ENCODE measurements at regions not wholly inside any gene's neighbourhood (a gene's known extent, or its start where the extent isn't known, plus 50 kb on each side); places are given as distances from the start of the nearest gene placed in this dataset.

DNA sequence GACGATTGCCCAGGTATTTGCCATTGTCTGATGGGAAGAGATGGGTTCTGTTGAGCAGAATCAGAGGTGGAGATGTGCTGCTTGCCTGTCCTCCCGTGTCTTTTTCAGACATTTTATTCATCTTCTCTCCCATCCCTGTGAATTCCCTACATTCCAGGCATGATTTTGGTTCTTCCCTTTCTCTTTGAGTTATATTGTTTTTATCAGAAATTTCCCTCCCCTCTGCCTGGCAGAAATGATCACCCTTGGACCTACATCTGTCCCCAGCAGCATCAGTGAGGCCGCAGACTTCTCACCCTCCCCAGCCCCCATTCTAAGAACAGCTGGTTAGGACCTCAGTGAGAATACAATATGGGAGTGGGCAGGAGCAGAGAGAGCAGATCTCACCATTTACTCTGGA, 640.2 kb downstream of the CCDC171 start:
- ChIA-PET POLR2A (no interaction called here), CTCF (ENCODE audit: low intra/inter-chr PET ratio) (no interaction called here)
- H3K36me3 ChIP-seq (ENCODE audit: control insufficient read depth, insufficient read depth, low read length): no peaks in the 10 kb centered on the region
- no peak overlapping the region for H3K4me3 ChIP-seq
- in situ Hi-C loops (cut with MboI): no loop called here
- H3K4me2 ChIP-seq (ENCODE audit: insufficient read depth, low read length): no peak overlapping the region
- no peaks in the 10 kb centered on the region for H3K4me1 ChIP-seq (replicated peaks in 1 of 2; ENCODE audit: control insufficient read depth in 2 of 2, insufficient read depth in 2 of 2, low read length in 2 of 2)
- no peak overlapping the region for H2AFZ ChIP-seq (ENCODE audit: low read depth, low read length)
- BruUV-seq (replicated peaks): no TSS peak
- no peak for DNase-seq (ENCODE audit: extremely low read depth in 1 of 4, low spot score in 3 of 4)
- no peaks in the 10 kb centered on the region for H4K20me1 ChIP-seq (replicated peaks; ENCODE audit: control insufficient read depth, insufficient read depth, low read length)
- no peak for FAIRE-seq
- 0% methylated on average over 3 of the region's 3 CpGs for WGBS (ENCODE audit: insufficient coverage, low coverage, missing lambda C conversion rate)
- TF ChIP-seq ETV6 (IDR thresholded peaks at IDR 0.05; ENCODE audit: borderline replicate concordance in 1 of 2, low read depth in 2 of 2, low read length in 1 of 2) (no peak), ETV6 (CRISPR knock-in tag; IDR thresholded peaks at IDR 0.05; ENCODE audit: borderline replicate concordance) (no peak), ZC3H4 (CRISPR knock-in tag; IDR thresholded peaks at IDR 0.05; ENCODE audit: borderline replicate concordance) (no peak), POLR3G (IDR thresholded peaks at IDR 0.05; ENCODE audit: extremely low read depth, insufficient read length, insufficient replicate concordance) (no peak), STAT5A (IDR thresholded peaks at IDR 0.05; ENCODE audit: borderline replicate concordance, low read length) (no peak), KAT2B (IDR thresholded peaks at IDR 0.05; ENCODE audit: low read depth, low read length) (no peak), PURB (CRISPR knock-in tag; IDR thresholded peaks at IDR 0.05; ENCODE audit: low read depth) (no peak), SAFB (IDR thresholded peaks at IDR 0.05; ENCODE audit: borderline replicate concordance, low read depth, low read length) (no peak), PHB2 (IDR thresholded peaks at IDR 0.05; ENCODE audit: low read depth) (no peak), ZNF699 (CRISPR knock-in tag; IDR thresholded peaks at IDR 0.05; ENCODE audit: insufficient replicate concordance) (no peak), ZKSCAN1 (IDR thresholded peaks at IDR 0.05; ENCODE audit: low read depth, low read length) (no peak), MXI1 (IDR thresholded peaks at IDR 0.05; ENCODE audit: low read depth, low read length) (no peak), RBM15 (IDR thresholded peaks at IDR 0.05; ENCODE audit: insufficient read depth, low read length) (no peak), CSDE1 (IDR thresholded peaks at IDR 0.05) (no peak)
- TF ChIP-seq, protein P1, sequence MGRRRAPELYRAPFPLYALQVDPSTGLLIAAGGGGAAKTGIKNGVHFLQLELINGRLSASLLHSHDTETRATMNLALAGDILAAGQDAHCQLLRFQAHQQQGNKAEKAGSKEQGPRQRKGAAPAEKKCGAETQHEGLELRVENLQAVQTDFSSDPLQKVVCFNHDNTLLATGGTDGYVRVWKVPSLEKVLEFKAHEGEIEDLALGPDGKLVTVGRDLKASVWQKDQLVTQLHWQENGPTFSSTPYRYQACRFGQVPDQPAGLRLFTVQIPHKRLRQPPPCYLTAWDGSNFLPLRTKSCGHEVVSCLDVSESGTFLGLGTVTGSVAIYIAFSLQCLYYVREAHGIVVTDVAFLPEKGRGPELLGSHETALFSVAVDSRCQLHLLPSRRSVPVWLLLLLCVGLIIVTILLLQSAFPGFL (CRISPR knock-in tag; IDR thresholded peaks at IDR 0.05): no peak
- TF ChIP-seq, protein P2, sequence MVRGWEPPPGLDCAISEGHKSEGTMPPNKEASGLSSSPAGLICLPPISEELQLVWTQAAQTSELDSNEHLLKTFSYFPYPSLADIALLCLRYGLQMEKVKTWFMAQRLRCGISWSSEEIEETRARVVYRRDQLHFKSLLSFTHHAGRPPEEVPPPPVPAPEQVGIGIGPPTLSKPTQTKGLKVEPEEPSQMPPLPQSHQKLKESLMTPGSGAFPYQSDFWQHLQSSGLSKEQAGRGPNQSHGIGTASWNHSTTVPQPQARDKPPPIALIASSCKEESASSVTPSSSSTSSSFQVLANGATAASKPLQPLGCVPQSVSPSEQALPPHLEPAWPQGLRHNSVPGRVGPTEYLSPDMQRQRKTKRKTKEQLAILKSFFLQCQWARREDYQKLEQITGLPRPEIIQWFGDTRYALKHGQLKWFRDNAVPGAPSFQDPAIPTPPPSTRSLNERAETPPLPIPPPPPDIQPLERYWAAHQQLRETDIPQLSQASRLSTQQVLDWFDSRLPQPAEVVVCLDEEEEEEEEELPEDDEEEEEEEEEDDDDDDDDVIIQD (CRISPR knock-in tag; IDR thresholded peaks at IDR 0.05): no peak
- TF ChIP-seq, protein P3, sequence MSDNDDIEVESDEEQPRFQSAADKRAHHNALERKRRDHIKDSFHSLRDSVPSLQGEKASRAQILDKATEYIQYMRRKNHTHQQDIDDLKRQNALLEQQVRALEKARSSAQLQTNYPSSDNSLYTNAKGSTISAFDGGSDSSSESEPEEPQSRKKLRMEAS (CRISPR knock-in tag; IDR thresholded peaks at IDR 0.05): no peak
- no peak for ATAC-seq
- H3K79me2 ChIP-seq (ENCODE audit: control insufficient read depth, insufficient read depth, low read length): no peaks in the 10 kb centered on the region
- H3K27me3 ChIP-seq (ENCODE audit: control insufficient read depth in 2 of 2, insufficient read depth in 2 of 2, low read length in 2 of 2): no peaks in the 10 kb centered on the region
- H3K9me1 ChIP-seq (ENCODE audit: control insufficient read depth, insufficient read depth, low read length): no peaks in the 10 kb centered on the region
- H3K27ac ChIP-seq (ENCODE audit: extremely low read depth, low read depth, low read length): no peak overlapping the region
- intact Hi-C loops (cut with micrococcal nuclease): no loop called here
- H3K9ac ChIP-seq (ENCODE audit: insufficient read depth in 1 of 2, low read depth in 2 of 2, low read length in 2 of 2): no peak overlapping the region
- no peaks in the 10 kb centered on the region for H3K9me3 ChIP-seq (replicated peaks; ENCODE audit: control insufficient read depth, insufficient read depth, low read depth, low read length)

All from K562 (cell line).